ENCODE measurements at regions not wholly inside any gene's neighbourhood (a gene's known extent, or its start where the extent isn't known, plus 50 kb on each side); places are given as distances from the start of the nearest gene placed in this dataset.

DNA sequence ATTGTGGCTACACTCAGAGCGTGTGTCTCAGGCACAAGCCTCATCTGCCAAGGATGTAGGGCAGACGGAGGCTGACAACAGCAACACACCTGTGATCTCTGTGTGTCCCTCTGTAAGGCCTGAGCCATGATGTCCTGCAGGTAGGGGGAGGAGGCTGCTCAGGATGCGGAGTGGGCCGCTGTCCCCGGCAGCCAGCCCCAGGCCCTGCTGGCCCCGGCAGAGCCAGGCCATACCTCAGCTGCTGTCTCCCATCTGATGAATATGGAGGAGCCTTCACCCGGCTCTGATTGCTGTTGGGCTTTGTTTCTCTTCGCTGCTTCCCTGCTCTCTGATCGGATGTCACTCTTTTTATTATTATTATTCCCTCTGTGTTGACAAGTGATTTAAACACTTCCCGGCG lies 83.6 kb upstream of the NCAM1 start:
- POLR2A ChIA-PET, result no interaction called here
- Mint-ChIP-seq H3K27ac (no peak overlapping the region), H3K4me1 (peaks cover 0 to 25% (median under 1%) of the 10 kb centered on the region in 4 donors), H3K9me3 (no peaks in the 10 kb centered on the region), H3K4me3 (no peak overlapping the region), H3K27me3 (peaks cover 4 to 13% (median 5%) of the 10 kb centered on the region in 5 donors), H3K36me3 (no peaks in the 10 kb centered on the region)
- ATAC-seq (no peak), DNase-seq (no peak)

GRCh38 chr11:112878033-112878601 lies 83.1 kb upstream of the NCAM1 start:
- ATAC-seq (no peak), DNase-seq (no peak)
- Mint-ChIP-seq H3K36me3 (no peaks in the 10 kb centered on the region), H3K27me3 (peaks cover 0 to 8% (median 1%) of the 10 kb centered on the region in 5 donors), H3K4me1 (peaks cover 0 to 27% (median under 1%) of the 10 kb centered on the region in 4 donors), H3K9me3 (no peaks in the 10 kb centered on the region), H3K27ac (peak overlapping the region in 1 of 10 donors; percentile 28), H3K4me3 (no peak overlapping the region)
- POLR2A ChIA-PET, result no interaction called here

DNA sequence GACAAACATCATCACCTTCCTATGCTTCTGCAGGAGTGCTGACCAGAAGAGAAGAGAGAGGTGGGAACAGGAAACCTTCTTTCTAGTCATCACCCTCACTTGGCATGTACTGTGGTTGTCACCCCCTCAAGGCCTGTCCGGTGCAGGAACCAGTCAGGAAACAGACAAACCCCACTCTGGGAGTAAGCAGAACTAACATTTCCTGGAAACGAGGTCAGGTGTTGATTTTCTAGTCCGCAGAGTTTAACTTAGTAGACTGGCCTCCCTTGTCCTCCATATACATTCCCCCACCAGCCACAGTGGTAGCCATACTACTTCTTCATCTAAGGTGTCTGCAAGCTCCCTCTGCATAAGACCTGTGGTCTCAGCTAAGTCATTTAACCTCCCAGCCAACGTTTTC lies 80.7 kb upstream of the NCAM1 start:
- H3K4me3 Mint-ChIP-seq, result no peak overlapping the region
- H3K36me3 Mint-ChIP-seq, result no peaks in the 10 kb centered on the region
- no peak for DNase-seq
- peak overlapping the region in 1 of 10 donors; percentile 20 for H3K27ac Mint-ChIP-seq
- H3K4me1 Mint-ChIP-seq, result peaks cover 0 to 26% (median under 1%) of the 10 kb centered on the region in 4 donors
- POLR2A ChIA-PET, result no interaction called here
- H3K27me3 Mint-ChIP-seq, result peaks cover 0 to under 1% (median 0%) of the 10 kb centered on the region in 5 donors
- no peaks in the 10 kb centered on the region for H3K9me3 Mint-ChIP-seq
- ATAC-seq, result no peak

DNA sequence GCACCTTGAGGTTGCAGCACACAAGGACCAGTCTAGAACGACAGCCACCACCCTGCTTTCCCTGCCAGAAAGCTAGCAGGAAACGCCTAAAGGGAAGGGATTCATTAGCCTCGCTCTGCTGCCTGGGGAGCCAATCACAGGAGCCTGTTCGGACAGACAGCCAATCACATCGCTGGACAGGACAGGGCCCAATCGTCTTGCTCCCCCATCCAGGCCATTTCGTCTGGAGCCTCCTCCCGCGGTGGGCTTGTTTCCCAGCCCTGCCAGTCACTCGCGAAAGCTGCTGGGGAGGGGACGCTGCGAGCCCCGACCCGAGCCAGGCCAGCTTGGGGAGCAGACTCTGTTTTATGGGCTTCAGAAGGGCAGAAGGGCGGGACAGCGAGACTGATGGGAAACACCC lies 79.8 kb upstream of the NCAM1 start:
- Mint-ChIP-seq H3K27ac (no peak overlapping the region), H3K9me3 (peaks cover 0 to 2% (median 0%) of the 10 kb centered on the region in 9 donors), H3K36me3 (no peaks in the 10 kb centered on the region), H3K4me1 (peaks cover 0 to 26% (median under 1%) of the 10 kb centered on the region in 4 donors), H3K27me3 (no peaks in the 10 kb centered on the region), H3K4me3 (no peak overlapping the region)
- ATAC-seq (no peak), DNase-seq (no peak)
- POLR2A ChIA-PET, result no interaction called here

DNA sequence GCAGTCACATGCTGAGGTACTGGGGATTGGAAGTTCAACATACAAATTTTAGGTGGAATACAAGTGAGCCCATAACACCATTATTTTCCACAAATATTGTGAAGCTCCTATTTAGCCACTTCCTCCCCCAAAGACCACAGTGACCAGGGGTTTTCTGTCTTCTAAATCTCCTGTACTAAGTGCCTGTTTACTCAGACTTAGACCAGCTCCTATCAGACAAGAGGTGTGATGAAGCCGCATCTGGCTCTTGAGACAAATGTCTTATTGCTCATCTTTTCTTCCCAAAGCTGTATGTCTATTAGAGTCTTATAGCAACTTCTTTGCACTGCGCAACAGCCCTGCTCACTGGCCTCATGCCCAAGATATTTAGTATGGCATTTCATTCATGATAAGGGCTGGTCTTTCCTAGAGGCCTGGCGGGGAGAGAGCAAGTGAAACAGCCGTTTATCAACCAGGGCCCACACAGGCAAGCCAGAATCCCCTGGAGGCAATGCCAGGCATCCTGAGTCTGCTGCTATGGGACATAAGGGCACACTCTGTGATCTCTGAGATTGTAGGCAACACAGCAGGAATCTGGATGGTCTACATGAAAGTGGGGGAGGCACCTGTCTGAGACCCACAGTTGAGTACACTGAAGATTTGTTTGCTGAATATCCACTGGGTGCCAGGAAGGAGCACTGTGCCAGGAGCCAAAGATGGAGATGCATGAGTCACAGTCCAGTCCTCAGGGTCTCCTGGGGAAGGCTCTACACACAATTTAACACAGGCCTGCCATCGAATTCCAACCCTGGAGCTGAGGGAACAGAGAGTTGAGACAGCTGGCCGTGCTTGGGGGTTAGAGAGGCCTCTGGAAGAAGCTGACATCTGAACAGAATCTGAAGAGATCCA lies 78.5 kb upstream of the NCAM1 start:
- POLR2A ChIA-PET, result no interaction called here
- H3K4me3 Mint-ChIP-seq, result no peak overlapping the region
- H3K36me3 Mint-ChIP-seq, result no peaks in the 10 kb centered on the region
- DNase-seq (no peak), ATAC-seq (no peak)
- peaks cover 0 to 28% (median under 1%) of the 10 kb centered on the region in 4 donors for H3K4me1 Mint-ChIP-seq
- H3K9me3 Mint-ChIP-seq, result peaks cover 0 to 8% (median 0%) of the 10 kb centered on the region in 9 donors
- no peak overlapping the region for H3K27ac Mint-ChIP-seq
- H3K27me3 Mint-ChIP-seq, result peaks cover 0 to 3% (median 0%) of the 10 kb centered on the region in 5 donors

GRCh38 chr11:112884012-112884767 lies 77.0 kb upstream of the NCAM1 start:
- no peaks in the 10 kb centered on the region for H3K36me3 Mint-ChIP-seq
- H3K4me3 Mint-ChIP-seq, result no peak overlapping the region
- POLR2A ChIA-PET, result no interaction called here
- DNase-seq (no peak), ATAC-seq (no peak)
- H3K9me3 Mint-ChIP-seq, result peaks cover 0 to 8% (median 0%) of the 10 kb centered on the region in 9 donors
- H3K27me3 Mint-ChIP-seq, result peaks cover 0 to 3% (median 0%) of the 10 kb centered on the region in 5 donors
- peaks cover 0 to 28% (median under 1%) of the 10 kb centered on the region in 4 donors for H3K4me1 Mint-ChIP-seq
- no peak overlapping the region for H3K27ac Mint-ChIP-seq

DNA sequence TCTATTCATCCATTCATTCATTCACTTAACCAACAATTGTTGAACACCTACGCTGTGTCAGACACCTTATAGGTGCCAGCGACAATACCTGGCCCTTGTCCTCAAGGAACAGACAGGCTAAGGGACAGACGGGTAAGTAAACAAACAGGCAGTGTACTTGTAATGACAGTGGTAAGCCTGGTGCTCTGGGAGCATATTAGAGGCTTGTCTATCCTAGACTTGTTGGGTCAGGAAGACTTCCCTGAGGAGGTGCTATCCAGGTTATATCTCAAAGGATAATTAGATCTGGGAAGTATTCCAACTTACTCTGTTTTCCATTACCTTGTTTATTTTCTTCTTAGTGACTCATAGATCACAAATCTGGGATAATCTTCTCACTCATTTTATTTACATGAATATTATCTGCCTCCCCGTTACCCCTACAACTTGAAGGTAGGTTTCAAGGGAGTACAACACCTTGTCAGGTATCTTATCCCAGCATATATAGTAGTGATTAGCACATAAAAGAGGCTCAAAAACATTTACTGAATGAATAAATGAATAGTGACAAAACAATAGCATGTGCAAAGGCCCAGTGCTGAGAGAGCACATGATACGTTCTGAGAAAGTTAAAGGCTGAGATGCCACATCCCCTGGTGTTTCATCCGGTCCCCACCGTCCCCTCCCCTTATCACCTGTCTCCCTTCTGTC lies 75.3 kb upstream of the NCAM1 start:
- Mint-ChIP-seq H3K9me3 (peaks cover 0 to 8% (median 0%) of the 10 kb centered on the region in 9 donors), H3K4me3 (no peak overlapping the region), H3K36me3 (no peaks in the 10 kb centered on the region), H3K27ac (no peak overlapping the region), H3K4me1 (peaks cover 0 to 17% (median under 1%) of the 10 kb centered on the region in 4 donors), H3K27me3 (peaks cover 0 to 3% (median 0%) of the 10 kb centered on the region in 5 donors)
- ATAC-seq (no peak), DNase-seq (no peak)
- POLR2A ChIA-PET, result no interaction called here

DNA sequence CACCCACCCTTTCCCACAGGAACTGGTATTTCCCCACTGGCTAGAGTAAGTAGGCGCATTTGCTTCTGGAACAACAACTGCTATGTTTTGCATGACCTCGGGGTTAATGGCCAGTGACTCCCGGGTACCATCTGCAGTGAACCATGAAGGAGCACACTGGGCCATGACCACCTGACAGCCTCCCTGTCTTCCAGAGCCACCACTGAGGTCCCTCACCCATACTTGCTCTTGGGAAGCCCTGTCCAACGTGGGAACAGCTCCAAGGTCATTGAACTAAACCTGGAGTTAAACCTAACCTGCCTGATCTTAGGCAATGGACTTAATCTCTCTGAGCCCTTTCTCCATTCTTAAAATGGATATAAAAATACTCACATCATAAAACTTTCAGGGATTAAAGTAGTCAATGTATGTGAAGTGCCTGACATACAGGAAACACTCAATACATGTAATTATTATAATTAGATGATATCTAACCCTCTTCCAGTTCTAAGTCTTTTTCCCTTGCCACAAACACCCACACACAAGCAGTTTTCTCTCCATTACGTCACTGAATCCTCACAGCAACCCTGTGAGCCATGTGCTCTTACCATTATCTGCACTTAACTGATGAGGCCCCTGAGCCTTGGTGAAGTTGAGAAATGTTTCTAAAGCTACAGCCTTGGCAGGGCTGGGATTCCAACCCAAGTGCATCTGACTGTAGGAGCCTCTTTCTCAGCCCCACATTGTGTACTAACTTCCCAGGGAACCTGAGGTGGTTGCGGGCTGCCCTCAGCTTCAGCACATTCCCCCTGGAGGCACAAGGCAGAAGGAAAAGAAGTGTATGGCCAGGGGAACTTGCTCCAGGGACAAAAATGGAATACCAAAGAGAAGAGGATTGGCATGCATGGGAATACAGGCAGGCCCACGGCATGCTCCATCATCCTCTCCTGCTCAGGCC lies 74.5 kb upstream of the NCAM1 start:
- peaks cover 0 to 8% (median 0%) of the 10 kb centered on the region in 9 donors for H3K9me3 Mint-ChIP-seq
- DNase-seq, result no peak

GRCh38 chr11:112889446-112889845 lies 71.8 kb upstream of the NCAM1 start:
- no peak for DNase-seq
- Mint-ChIP-seq H3K4me1 (peaks cover 0 to 5% (median 0%) of the 10 kb centered on the region in 4 donors), H3K4me3 (no peak overlapping the region), H3K36me3 (no peaks in the 10 kb centered on the region), H3K9me3 (peaks cover 0 to 8% (median 0%) of the 10 kb centered on the region in 9 donors), H3K27ac (no peak overlapping the region), H3K27me3 (peaks cover 7 to 21% (median 13%) of the 10 kb centered on the region in 5 donors)
- POLR2A ChIA-PET, result no interaction called here
- ATAC-seq, result no peak

More for the DNA sequence above, 74.5 kb upstream of the NCAM1 start:
- peaks cover 0 to 13% (median 0%) of the 10 kb centered on the region in 4 donors for H3K4me1 Mint-ChIP-seq
- H3K4me3 Mint-ChIP-seq, result no peak overlapping the region
- H3K36me3 Mint-ChIP-seq, result no peaks in the 10 kb centered on the region
- POLR2A ChIA-PET, result no interaction called here
- no peak for ATAC-seq
- no peak overlapping the region for H3K27ac Mint-ChIP-seq
- H3K27me3 Mint-ChIP-seq, result peaks cover 0 to 6% (median 0%) of the 10 kb centered on the region in 5 donors

DNA sequence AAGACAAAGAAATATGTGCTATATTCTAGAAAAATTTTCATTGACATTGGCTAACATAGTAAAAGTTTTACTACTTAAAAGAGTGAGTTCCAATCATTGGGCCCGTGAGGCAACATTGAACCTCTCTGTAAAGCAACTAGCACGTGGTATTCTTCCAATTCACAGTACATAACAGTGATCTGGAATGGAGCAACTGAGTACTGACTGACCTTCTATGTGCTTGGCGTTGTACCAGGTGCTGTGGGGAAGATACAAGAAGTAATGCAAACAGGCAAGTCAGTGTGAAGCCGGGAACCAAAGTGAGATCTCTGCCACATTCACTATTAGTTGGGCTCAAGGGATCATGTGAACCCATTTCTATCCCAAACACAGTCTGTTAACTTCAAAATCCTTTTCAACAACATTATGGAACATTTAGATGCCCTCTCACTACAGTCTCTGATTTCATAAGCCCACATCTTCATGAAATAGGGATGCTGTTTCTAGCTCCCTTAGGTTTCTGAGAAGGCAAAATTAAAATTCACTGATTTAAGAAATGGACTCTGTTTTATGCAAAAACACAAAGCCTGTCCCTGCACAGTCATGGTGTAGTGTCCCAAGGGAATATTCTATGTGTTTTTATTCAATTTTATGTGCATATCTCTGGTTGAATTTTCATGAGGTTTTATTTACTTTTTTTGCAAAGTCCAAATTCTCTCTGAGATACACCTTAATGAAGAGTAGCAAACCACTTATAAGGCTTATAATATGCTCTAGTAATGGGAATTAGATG lies 61.8 kb upstream of the NCAM1 start:
- Mint-ChIP-seq H3K27me3 (peaks cover 0 to 20% (median 5%) of the 10 kb centered on the region in 5 donors), H3K4me3 (no peak overlapping the region), H3K36me3 (no peaks in the 10 kb centered on the region), H3K9me3 (peaks cover 0 to 6% (median 0%) of the 10 kb centered on the region in 9 donors), H3K27ac (no peak overlapping the region), H3K4me1 (peaks cover 0 to 1% (median 0%) of the 10 kb centered on the region in 4 donors)
- ATAC-seq (no peak), DNase-seq (no peak)
- POLR2A ChIA-PET, result no interaction called here

DNA sequence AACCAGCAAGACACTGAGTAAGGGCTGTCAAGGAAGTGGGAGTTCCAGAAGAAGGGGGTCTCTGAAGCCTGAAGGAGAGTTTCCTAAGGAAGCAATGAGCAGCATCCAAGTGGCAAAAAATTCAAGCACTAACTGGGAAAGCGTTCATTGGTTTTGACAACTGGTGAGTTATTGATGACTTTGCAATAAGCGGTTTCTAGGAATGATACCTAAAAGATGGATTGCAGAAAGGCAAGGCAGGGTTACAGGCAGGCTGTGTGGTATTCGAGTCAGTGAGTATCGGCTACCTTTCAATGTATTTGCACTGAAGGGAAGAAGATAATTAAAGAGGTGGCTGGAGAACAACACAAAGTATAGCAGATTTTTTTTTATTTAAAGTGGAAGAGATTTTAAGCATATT lies 59.3 kb upstream of the NCAM1 start:
- ATAC-seq (no peak), DNase-seq (no peak)
- H3K4me3 Mint-ChIP-seq, result no peak overlapping the region
- H3K4me1 Mint-ChIP-seq, result peaks cover 0 to 1% (median 0%) of the 10 kb centered on the region in 4 donors
- peaks cover 0 to 11% (median 5%) of the 10 kb centered on the region in 5 donors for H3K27me3 Mint-ChIP-seq
- H3K9me3 Mint-ChIP-seq, result peaks cover 0 to 6% (median 0%) of the 10 kb centered on the region in 9 donors
- POLR2A ChIA-PET, result no interaction called here
- no peaks in the 10 kb centered on the region for H3K36me3 Mint-ChIP-seq
- no peak overlapping the region for H3K27ac Mint-ChIP-seq
